ENCODE measurements at regions not wholly inside any gene's neighbourhood (a gene's known extent, or its start where the extent isn't known, plus 50 kb on each side); places are given as distances from the start of the nearest gene placed in this dataset.

DNA sequence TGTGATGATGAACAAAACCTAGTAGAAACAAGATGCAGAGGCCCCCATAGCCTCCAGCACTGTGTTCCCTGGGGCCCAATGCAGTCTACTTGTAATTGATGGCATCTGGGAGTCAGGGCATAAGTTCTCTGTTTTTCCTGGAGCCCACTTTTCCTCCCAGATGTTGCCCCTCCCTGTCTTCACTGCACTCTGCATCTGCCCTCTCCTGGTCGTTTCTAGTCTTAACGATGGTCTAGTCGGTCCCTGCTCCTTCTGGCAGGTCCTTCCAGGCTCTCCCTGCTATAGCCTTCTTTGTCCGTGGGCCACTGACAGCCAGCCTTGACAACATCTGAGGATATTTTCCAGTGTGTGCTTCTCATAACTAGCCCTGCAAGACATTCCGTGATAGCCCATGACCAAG, 208.3 kb downstream of the GXYLT1 start:
- no peak overlapping the region for H3K9ac ChIP-seq (ENCODE audit: control insufficient read depth, insufficient read depth, low read length)
- H3K79me2 ChIP-seq (ENCODE audit: control insufficient read depth, insufficient read depth, low read length) = no peaks in the 10 kb centered on the region
- DNase-seq (ENCODE audit: low read depth, low spot score) (no peak), ATAC-seq (no peak; the same call in 2 of the 3 replicates), FAIRE-seq (no peak)
- no peak overlapping the region for H3K27ac ChIP-seq (ENCODE audit: control insufficient read depth, insufficient read depth)
- ChIA-PET SMC1A (ENCODE audit: uncharacterized antibody, unreplicated experiment) (interaction anchor here (1.0 to 1.2 kb wide), 2 partner anchors 11 to 497 kb away, joined by 3 to 4 read pairs; no protein-coding TSS in a partner anchor), POLR2A (no interaction called here), RAD21 (ENCODE audit: unreplicated experiment) (no interaction called here), CTCF (interaction anchor here (0.7 kb wide), 1 partner anchor 249 kb away, joined by 3 read pairs; no protein-coding TSS in a partner anchor)
- H3K36me3 ChIP-seq (ENCODE audit: control insufficient read depth in 2 of 2, insufficient read depth in 2 of 2, low read length in 1 of 2) = no peaks in the 10 kb centered on the region
- in situ Hi-C loops (cut with MboI) = no loop called here
- intact Hi-C loops (cut with micrococcal nuclease; ENCODE audit: unreplicated experiment) = no loop called here
- TF ChIP-seq ZSCAN29 (IDR thresholded peaks at IDR 0.05) (no peak), TARDBP (IDR thresholded peaks at IDR 0.05; ENCODE audit: borderline replicate concordance) (no peak)
- TF ChIP-seq, protein P1, sequence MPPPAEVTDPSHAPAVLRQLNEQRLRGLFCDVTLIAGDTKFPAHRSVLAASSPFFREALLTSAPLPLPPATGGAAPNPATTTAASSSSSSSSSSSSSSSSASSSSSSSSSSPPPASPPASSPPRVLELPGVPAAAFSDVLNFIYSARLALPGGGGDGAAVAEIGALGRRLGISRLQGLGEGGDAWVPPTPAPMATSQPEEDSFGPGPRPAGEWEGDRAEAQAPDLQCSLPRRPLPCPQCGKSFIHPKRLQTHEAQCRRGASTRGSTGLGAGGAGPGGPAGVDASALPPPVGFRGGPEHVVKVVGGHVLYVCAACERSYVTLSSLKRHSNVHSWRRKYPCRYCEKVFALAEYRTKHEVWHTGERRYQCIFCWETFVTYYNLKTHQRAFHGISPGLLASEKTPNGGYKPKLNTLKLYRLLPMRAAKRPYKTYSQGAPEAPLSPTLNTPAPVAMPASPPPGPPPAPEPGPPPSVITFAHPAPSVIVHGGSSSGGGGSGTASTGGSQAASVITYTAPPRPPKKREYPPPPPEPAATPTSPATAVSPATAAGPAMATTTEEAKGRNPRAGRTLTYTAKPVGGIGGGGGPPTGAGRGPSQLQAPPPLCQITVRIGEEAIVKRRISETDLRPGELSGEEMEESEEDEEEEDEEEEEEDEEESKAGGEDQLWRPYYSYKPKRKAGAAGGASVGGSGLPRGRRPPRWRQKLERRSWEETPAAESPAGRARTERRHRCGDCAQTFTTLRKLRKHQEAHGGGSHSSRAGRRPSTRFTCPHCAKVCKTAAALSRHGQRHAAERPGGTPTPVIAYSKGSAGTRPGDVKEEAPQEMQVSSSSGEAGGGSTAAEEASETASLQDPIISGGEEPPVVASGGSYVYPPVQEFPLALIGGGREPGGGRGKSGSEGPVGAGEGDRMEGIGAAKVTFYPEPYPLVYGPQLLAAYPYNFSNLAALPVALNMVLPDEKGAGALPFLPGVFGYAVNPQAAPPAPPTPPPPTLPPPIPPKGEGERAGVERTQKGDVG (CRISPR knock-in tag; IDR thresholded peaks at IDR 0.05) = no peak
- TF ChIP-seq, protein P2, sequence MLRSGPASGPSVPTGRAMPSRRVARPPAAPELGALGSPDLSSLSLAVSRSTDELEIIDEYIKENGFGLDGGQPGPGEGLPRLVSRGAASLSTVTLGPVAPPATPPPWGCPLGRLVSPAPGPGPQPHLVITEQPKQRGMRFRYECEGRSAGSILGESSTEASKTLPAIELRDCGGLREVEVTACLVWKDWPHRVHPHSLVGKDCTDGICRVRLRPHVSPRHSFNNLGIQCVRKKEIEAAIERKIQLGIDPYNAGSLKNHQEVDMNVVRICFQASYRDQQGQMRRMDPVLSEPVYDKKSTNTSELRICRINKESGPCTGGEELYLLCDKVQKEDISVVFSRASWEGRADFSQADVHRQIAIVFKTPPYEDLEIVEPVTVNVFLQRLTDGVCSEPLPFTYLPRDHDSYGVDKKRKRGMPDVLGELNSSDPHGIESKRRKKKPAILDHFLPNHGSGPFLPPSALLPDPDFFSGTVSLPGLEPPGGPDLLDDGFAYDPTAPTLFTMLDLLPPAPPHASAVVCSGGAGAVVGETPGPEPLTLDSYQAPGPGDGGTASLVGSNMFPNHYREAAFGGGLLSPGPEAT (IDR thresholded peaks at IDR 0.05; ENCODE audit: low read depth) = no peak
- BruUV-seq (replicated peaks) = no TSS peak
- no peak overlapping the region for H3K4me2 ChIP-seq (ENCODE audit: control insufficient read depth, insufficient read depth)
- H3K4me3 ChIP-seq = no peak overlapping the region
- no peaks in the 10 kb centered on the region for H3K9me3 ChIP-seq (replicated peaks; ENCODE audit: control insufficient read depth, insufficient read depth, low read length)
- H3K4me1 ChIP-seq (ENCODE audit: control insufficient read depth, insufficient read depth, low read length) = no peaks in the 10 kb centered on the region
- H4K20me1 ChIP-seq (ENCODE audit: control insufficient read depth, insufficient read depth) = no peaks in the 10 kb centered on the region
- no peaks in the 10 kb centered on the region; a peak in 2 of 4 replicates for H3K27me3 ChIP-seq (replicated peaks in 1 of 2; ENCODE audit: control insufficient read depth in 2 of 2, insufficient read depth in 2 of 2, low read length in 1 of 2)
- 1% methylated on average over 5 of the region's 5 CpGs for WGBS (ENCODE audit: insufficient coverage, insufficient replicate concordance, low lambda C conversion rate, missing lambda C conversion rate)
- no peak overlapping the region for H2AFZ ChIP-seq (ENCODE audit: control insufficient read depth, low read depth, low read length)

Measured in GM12878 (cell line).